NCI-H345 treated with DMSO at 0.1 percent for 48 hours (cell line): ENCODE measurements at regions not wholly inside any gene's neighbourhood (a gene's known extent, or its start where the extent isn't known, plus 50 kb on each side); places are given as distances from the start of the nearest gene placed in this dataset.
"Not testable (repeated sequence)": the region's sequence is repeated elsewhere in the genome, so short reads cannot be mapped to it uniquely, and the experiment has no call there.

ENCODE experiments used
- DNase-seq: peaks from one replicate; lab custom pipeline; 2025; ENCODE audit not compliant: unreplicated experiment; lab: John Stamatoyannopoulos, UW

DNA sequence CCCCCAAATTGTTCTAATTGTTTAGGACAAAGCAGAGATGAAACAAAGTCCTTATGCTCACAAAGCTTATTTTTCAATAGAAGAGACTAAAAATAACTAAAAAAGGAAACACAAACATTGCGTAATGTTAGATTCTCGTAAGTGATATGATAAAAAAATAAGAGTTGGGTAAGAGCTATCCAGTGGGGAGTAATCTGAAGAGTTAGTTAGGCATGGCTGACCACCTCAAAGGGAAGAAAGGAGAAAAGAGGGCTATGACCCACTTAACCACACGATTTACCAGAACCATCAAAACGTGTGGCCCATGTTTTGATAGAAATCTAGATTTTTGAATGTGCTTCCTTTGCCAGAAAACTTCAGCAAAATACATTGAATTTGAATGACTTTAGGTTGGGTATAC lies 1296.8 kb upstream of the NUDT12 start:
- DNase-seq, result no peak

- not testable (repeated sequence) for DNase-seq
Measured at GRCh38 chr5:104852099-104852498, 1289.5 kb upstream of the NUDT12 start.

GRCh38 chr5:104845541-104845940 lies 1283.0 kb upstream of the NUDT12 start:
- no peak for DNase-seq

GRCh38 chr5:104843822-104844221 lies 1281.2 kb upstream of the NUDT12 start:
- no peak for DNase-seq

- DNase-seq, result no peak
Measured at GRCh38 chr5:104840284-104840683, 1277.7 kb upstream of the NUDT12 start.

DNA sequence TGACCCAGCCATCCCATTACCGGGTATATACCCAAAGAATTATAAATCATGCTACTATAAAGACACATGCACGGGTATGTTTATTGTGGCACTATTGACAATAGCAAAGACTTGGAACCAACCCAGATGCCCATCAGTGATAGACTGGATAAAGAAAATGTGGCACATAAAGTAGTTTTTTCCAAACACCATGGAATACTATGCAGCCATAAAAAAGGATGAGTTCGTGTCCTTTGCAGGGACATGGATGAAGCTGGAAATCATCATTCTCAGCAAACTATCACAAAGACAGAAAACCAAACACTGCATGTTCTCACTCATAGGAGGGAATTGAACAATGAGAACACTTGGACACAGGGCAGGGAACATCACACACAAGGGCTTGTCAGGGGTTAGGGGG lies 1268.9 kb upstream of the NUDT12 start:
- not testable (repeated sequence) for DNase-seq

DNA sequence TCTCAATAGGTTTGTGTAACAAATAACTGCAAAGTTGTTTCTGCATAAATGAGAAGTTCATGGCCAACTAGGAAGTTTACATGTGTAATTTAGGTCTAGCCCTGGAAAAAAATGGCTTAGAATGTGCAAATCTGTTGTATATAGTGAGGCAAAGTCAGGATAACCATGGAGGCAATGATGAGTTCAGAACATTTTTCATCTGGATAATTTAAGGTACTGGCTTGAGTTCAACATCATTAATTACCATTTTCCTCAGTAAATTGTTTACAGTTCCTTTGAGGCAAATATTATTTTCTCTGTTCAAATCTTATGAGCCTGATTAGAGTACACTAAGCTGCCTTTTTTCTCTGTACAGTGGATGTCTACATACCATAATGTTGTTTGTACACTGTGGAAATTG lies 1259.0 kb upstream of the NUDT12 start:
- no peak for DNase-seq

DNA sequence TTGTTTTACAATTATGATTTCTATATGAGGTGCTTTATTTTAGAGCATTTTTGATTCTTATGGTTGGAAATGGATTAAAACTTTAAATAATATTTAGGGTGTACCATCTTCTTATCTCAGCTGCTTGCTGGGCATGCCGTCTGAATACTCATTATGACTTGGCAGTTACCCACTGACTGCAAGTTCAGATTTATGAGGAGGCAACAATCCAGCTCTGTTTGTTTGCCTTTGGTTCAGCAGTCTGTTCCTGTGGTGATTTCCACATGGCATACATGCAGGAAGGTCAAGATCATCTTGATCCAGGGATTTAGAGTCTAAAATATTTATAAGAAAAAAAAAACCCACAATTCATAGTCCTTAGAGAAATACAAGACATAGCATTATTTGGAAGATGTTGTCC lies 1254.5 kb upstream of the NUDT12 start:
- no peak for DNase-seq

- no peak for DNase-seq
Measured at GRCh38 chr5:104815212-104815611, 1252.6 kb upstream of the NUDT12 start.

DNA sequence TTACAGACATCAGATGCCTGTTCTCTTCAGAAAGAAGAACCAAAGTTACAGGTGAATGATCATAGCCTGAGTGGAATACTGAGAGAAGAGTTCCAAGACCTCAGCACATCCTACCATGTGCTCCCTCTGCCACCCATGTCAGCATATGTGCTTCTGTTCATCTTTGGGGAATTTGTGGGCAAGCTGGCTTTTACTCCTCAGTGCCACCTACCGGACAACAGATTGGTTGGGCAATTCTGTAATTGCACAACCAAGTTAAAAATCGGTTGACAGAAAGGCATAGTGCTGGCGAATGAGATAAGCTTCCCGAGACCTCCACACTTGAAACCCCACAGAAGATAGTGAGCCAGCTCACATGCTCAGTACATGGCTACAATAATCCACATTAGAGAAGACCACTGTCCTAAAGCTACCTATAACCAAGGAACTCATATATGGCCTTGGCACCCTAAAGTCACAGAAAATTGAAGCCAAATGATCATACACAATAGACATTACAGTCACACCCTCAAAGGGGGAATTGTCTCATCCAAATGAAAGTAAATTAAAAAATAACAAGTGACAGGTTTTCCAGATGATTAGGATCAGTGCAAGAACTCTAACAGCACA lies 1238.0 kb upstream of the NUDT12 start:
- no peak for DNase-seq

- no peak for DNase-seq
Measured at GRCh38 chr5:104793755-104794080, 1231.1 kb upstream of the NUDT12 start.

DNA sequence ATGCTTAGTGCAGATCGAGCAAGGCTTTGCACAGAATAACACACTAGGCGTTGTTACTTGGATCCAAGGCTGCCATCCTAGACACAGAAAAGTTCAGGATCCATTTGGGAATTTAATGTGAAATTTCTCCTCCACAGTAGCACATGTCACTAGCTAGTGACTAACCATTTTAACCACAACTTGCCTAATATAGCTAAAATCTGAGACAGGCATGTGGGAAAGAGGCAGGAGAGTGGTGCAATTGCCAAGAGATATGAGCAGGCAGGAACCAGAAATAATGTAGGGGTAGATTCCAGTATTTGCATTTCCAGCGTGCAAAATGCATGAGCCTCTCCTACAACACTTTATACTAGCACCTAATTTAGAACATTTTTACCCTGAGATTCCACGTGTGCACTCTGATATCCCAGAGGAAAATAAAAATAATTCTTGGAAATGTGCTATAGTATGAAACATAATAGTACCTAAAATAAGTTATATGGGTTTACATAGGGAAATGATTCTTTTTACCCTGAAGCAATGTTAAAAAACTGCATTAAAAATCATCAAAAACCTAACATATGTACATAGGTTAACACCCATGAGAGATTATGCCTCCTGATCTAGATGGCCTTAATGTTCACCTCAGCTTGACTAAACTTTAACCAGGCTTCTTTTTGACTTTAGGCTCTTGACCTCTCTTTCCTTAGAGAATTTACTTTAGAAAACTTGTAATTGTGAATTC lies 1230.6 kb upstream of the NUDT12 start:
- no peak for DNase-seq

DNA sequence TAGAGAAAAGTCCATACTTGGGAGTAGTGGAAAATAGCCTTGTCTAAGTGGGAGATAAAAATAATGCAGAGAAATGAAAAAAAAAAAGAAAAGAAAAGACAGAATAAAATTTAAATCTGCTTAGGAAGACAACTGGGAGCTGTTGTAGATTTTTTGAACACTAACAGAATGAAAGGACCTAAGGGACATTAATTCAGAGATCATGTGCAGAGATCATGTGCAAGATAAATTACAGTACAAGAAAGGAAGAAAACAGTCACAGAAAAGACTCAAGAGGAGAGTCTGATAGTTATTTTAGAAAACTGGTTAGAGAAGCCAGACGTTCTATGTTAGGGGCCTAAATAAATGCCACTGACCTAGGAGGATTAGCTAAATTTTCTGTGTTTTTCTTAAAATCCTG lies 1226.8 kb upstream of the NUDT12 start:
- no peak for DNase-seq

DNA sequence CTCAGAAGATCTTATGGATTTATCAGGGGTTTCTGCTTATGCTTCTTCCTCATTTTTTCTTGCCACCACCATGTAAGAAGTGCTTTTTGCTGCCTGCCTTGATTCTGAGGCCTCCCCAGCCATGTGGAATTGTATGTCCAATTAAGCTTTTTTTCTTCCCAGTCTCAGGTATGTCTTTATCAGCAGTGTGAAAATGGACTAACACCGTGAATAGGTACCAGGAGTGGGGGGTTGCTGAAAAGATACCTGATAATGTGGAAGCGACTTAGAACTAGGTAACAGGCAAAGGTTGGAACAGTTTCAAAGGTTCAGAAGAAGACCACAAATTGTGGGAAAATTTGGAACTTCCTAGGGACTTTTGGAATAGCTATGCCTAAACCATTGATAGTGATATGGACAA lies 1222.5 kb upstream of the NUDT12 start:
- no peak for DNase-seq

- DNase-seq, result no peak
Measured at GRCh38 chr5:104774372-104774771, 1211.8 kb upstream of the NUDT12 start.

GRCh38 chr5:104764197-104764596 lies 1201.6 kb upstream of the NUDT12 start:
- no peak for DNase-seq

DNA sequence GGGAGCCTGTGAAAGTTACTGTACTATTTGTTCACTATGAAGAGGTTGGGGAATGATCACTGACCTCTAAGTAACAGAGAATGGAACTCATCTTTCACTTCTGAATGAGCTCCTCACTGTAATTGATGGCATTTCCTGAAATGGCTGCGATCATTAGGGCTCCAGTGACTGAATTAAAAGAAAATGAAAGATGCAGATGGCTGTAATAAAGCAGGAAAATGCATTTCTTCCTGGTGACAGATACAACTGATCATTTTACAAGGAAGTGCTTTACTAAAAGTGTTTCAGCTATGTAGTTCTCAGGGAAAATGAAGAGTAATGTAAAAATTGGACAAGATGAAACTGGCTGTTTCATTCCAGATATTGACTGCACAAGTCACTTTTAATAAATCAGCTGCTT lies 1200.6 kb upstream of the NUDT12 start:
- DNase-seq, result no peak

GRCh38 chr5:104757915-104758314 lies 1195.3 kb upstream of the NUDT12 start:
- no peak for DNase-seq

GRCh38 chr5:104755806-104756205 lies 1193.2 kb upstream of the NUDT12 start:
- no peak for DNase-seq

DNA sequence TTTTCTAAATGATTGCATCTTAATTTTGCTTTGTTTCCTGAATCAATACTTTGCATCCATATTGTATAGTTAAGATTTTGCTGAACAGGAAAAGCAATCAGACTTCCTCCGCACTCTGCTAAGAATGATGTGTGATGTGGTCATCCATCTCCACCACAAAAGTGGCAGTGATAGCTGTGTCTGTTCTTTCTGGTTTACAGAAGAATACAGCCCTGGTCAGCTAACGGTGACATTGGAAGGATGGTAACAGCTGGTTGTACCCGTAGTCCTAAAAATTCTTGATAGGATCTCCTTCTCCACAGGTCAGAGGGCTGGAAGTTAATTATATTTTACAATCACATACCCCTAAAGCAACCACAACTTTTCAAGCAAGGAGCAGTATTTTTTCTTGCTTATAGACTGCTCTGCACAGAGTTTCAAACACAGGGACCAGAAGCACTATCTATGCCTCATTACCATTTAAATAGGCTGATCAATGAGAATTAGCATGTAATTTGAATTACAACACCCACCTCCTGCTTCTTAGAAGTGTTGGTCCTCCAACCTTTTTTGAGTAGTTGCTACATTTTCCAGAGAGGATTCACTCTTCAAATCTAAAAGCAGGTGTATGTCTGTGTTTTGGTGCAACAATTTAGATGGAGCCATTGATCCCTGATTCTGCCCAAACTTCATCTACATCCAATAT lies 1191.9 kb upstream of the NUDT12 start:
- DNase-seq, result no peak

DNA sequence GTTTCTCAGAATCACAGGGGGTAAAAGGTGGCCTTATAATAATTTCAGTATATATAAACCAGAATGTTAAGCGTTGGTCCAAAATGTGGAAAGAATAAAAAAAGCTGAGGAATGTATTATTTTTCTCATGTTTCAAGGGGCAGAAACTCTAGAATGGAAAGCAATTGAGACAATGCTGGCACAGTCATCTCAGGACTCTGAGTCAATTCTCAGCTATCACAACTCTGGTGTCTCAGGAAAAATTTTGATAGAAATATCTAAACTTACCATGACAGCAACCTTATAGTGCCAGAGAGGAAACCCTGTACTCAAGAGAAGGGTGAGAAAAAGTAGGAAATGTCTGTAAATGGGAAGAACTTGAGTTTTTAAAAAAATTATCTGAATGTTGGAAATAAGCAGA lies 1189.4 kb upstream of the NUDT12 start:
- no peak for DNase-seq

DNA sequence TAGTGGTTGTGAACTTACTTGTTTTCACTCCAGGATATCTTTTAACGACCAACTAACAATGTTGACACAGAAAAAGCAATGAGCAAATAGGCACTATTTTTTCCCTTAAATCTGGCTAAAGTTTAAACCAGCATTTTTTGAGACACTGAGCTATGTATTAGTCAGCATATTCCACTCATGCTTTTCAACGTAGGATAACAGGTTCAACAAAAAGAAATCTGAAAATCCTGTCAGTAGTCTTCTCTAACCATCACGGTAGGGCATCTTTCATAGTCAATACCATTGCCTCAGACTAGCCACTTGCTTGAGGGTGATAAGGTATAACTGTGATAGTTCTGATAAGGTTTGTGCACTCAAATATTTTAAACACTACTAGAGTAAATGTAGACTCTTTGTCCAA lies 1177.3 kb upstream of the NUDT12 start:
- DNase-seq, result no peak

- no peak for DNase-seq
Measured at GRCh38 chr5:104739503-104739902, 1176.9 kb upstream of the NUDT12 start.
